ENCODE measurements at regions not wholly inside any gene's neighbourhood (a gene's known extent, or its start where the extent isn't known, plus 50 kb on each side); places are given as distances from the start of the nearest gene placed in this dataset.

GRCh38 chr4:37008199-37008598 is 236.3 kb upstream of the NWD2 start:
- Histone ChIP-seq H3K27me3 (ENCODE audit: control insufficient read depth in 1 of 2, insufficient read depth in 2 of 2, low read length in 2 of 2) (no peaks in the 10 kb centered on the region), H3K9me3 (ENCODE audit: control insufficient read depth in 1 of 2, insufficient read depth in 1 of 2, low read length in 2 of 2) (peaks cover 0 to 16% of the 10 kb centered on the region in 2 experiments), H3K4me1 (ENCODE audit: insufficient read depth, low read length) (no peaks in the 10 kb centered on the region), H3K27ac (ENCODE audit: low read depth in 1 of 2, low read length in 2 of 2) (no peak overlapping the region), H3K36me3 (ENCODE audit: insufficient read depth, low read length) (no peaks in the 10 kb centered on the region), H3K4me3 (ENCODE audit: low read length) (no peak overlapping the region)
- no peak overlapping the region for H3K27ac Mint-ChIP-seq
- no peaks in the 10 kb centered on the region for H3K4me1 Mint-ChIP-seq (ENCODE audit: low read depth)
- no peak for TF ChIP-seq CTCF (IDR thresholded peaks at IDR 0.05)
- H3K27me3 Mint-ChIP-seq: no peaks in the 10 kb centered on the region
- intact Hi-C loops (cut with DNase I, micrococcal nuclease): no loop called here
- CTCF ChIA-PET: no interaction called here
- ATAC-seq (ENCODE audit: poor library complexity) (no peak), DNase-seq (no peak)
- peaks cover 18% of the 10 kb centered on the region for H3K9me3 Mint-ChIP-seq
- POLR2A ChIA-PET: interaction anchor here (1.1 kb wide), 1 partner anchor 12 kb away, joined by 3 read pairs; no protein-coding TSS in a partner anchor
- H3K36me3 Mint-ChIP-seq (ENCODE audit: low read depth): no peaks in the 10 kb centered on the region
- no peak overlapping the region for H3K4me3 Mint-ChIP-seq

- TF ChIP-seq CTCF (IDR thresholded peaks at IDR 0.05): no peak
- H3K27me3 Mint-ChIP-seq: no peaks in the 10 kb centered on the region
- intact Hi-C loops (cut with DNase I, micrococcal nuclease): no loop called here
- DNase-seq (no peak), ATAC-seq (ENCODE audit: poor library complexity) (no peak)
- Histone ChIP-seq H3K4me3 (ENCODE audit: low read length) (no peak overlapping the region), H3K9me3 (ENCODE audit: control insufficient read depth in 1 of 2, insufficient read depth in 1 of 2, low read length in 2 of 2) (peaks cover 0 to 4% of the 10 kb centered on the region in 2 experiments), H3K4me1 (ENCODE audit: insufficient read depth, low read length) (no peaks in the 10 kb centered on the region), H3K36me3 (ENCODE audit: insufficient read depth, low read length) (no peaks in the 10 kb centered on the region), H3K27ac (ENCODE audit: low read depth in 1 of 2, low read length in 2 of 2) (no peak overlapping the region), H3K27me3 (ENCODE audit: control insufficient read depth in 1 of 2, insufficient read depth in 2 of 2, low read length in 2 of 2) (no peaks in the 10 kb centered on the region)
- H3K4me3 Mint-ChIP-seq: no peak overlapping the region
- ChIA-PET POLR2A (no interaction called here), CTCF (no interaction called here)
- peaks cover 14% of the 10 kb centered on the region for H3K9me3 Mint-ChIP-seq
- no peaks in the 10 kb centered on the region for H3K36me3 Mint-ChIP-seq (ENCODE audit: low read depth)
- no peak overlapping the region for H3K27ac Mint-ChIP-seq
- H3K4me1 Mint-ChIP-seq (ENCODE audit: low read depth): no peaks in the 10 kb centered on the region
These were observed 230.0 kb upstream of the NWD2 start for GRCh38 chr4:37014584-37014983.

- Histone ChIP-seq H3K4me1 (ENCODE audit: insufficient read depth, low read length) (no peaks in the 10 kb centered on the region), H3K36me3 (ENCODE audit: insufficient read depth, low read length) (no peaks in the 10 kb centered on the region), H3K27me3 (ENCODE audit: control insufficient read depth in 1 of 2, insufficient read depth in 2 of 2, low read length in 2 of 2) (no peaks in the 10 kb centered on the region), H3K4me3 (ENCODE audit: low read length) (no peak overlapping the region), H3K9me3 (ENCODE audit: control insufficient read depth in 1 of 2, insufficient read depth in 1 of 2, low read length in 2 of 2) (peaks cover 0 to 4% of the 10 kb centered on the region in 2 experiments), H3K27ac (ENCODE audit: low read depth in 1 of 2, low read length in 2 of 2) (no peak overlapping the region)
- Mint-ChIP-seq H3K36me3 (ENCODE audit: low read depth) (no peaks in the 10 kb centered on the region), H3K4me3 (no peak overlapping the region), H3K27me3 (no peaks in the 10 kb centered on the region), H3K4me1 (ENCODE audit: low read depth) (no peaks in the 10 kb centered on the region), H3K9me3 (peaks cover 13% of the 10 kb centered on the region), H3K27ac (no peak overlapping the region)
- no peak for TF ChIP-seq CTCF (IDR thresholded peaks at IDR 0.05)
- DNase-seq: no peak
- intact Hi-C loops (cut with DNase I, micrococcal nuclease): no loop called here
- ChIA-PET POLR2A (no interaction called here), CTCF (no interaction called here)
- no peak for ATAC-seq (ENCODE audit: poor library complexity)
These were observed 229.2 kb upstream of the NWD2 start for GRCh38 chr4:37015391-37015790.

Data from CD4-positive, alpha-beta T cell (primary cell).